ENCODE measurements at regions not wholly inside any gene's neighbourhood (a gene's known extent, or its start where the extent isn't known, plus 50 kb on each side); places are given as distances from the start of the nearest gene placed in this dataset.

GRCh38 chr2:43085929-43086328, 140.5 kb downstream of the ZFP36L2 start:
- H3K9ac ChIP-seq (ENCODE audit: control insufficient read depth, insufficient read depth, low read length): no peak overlapping the region
- intact Hi-C loops (cut with micrococcal nuclease; ENCODE audit: unreplicated experiment): no loop called here
- no peak overlapping the region for H3K4me2 ChIP-seq (ENCODE audit: control insufficient read depth, insufficient read depth)
- no peaks in the 10 kb centered on the region for H3K27me3 ChIP-seq (replicated peaks in 1 of 2; ENCODE audit: control insufficient read depth in 2 of 2, insufficient read depth in 2 of 2, low read length in 1 of 2)
- H3K9me3 ChIP-seq (replicated peaks; ENCODE audit: control insufficient read depth, insufficient read depth, low read length): peaks cover 3% of the 10 kb centered on the region; the same call in 1 of the 3 replicates
- H3K4me1 ChIP-seq (ENCODE audit: control insufficient read depth, insufficient read depth, low read length): no peaks in the 10 kb centered on the region
- DNase-seq (ENCODE audit: low read depth, low spot score) (no peak), ATAC-seq (no peak), FAIRE-seq (no peak)
- ChIA-PET POLR2A (interaction anchor here (0.7 kb wide), 2 partner anchors 19 to 1853 kb away, joined by 5 to 6 read pairs; no protein-coding TSS in a partner anchor), RAD21 (ENCODE audit: unreplicated experiment) (no interaction called here), CTCF (no interaction called here), SMC1A (ENCODE audit: uncharacterized antibody, unreplicated experiment) (no interaction called here)
- no peak overlapping the region for H3K27ac ChIP-seq (ENCODE audit: control insufficient read depth, insufficient read depth)
- H3K79me2 ChIP-seq (ENCODE audit: control insufficient read depth, insufficient read depth, low read length): no peaks in the 10 kb centered on the region
- TF ChIP-seq BCL3 (IDR thresholded peaks at IDR 0.05; ENCODE audit: borderline replicate concordance, insufficient read depth, low read depth, low read length, poor library complexity, severe bottlenecking): no peak
- in situ Hi-C loops (cut with MboI): no loop called here
- WGBS (ENCODE audit: insufficient coverage, insufficient replicate concordance, low lambda C conversion rate, missing lambda C conversion rate): 42% methylated on average over 8 of the region's 8 CpGs
- H2AFZ ChIP-seq (ENCODE audit: control insufficient read depth, low read depth, low read length): no peak overlapping the region
- no peaks in the 10 kb centered on the region for H4K20me1 ChIP-seq (ENCODE audit: control insufficient read depth, insufficient read depth)
- BruUV-seq (replicated peaks): no TSS peak
- no peaks in the 10 kb centered on the region for H3K36me3 ChIP-seq (ENCODE audit: control insufficient read depth in 2 of 2, insufficient read depth in 2 of 2, low read length in 1 of 2)
- H3K4me3 ChIP-seq: no peak overlapping the region

- Histone ChIP-seq H3K36me3 (ENCODE audit: control insufficient read depth in 2 of 2, insufficient read depth in 2 of 2, low read length in 1 of 2) (no peaks in the 10 kb centered on the region), H3K79me2 (ENCODE audit: control insufficient read depth, insufficient read depth, low read length) (no peaks in the 10 kb centered on the region), H4K20me1 (ENCODE audit: control insufficient read depth, insufficient read depth) (no peaks in the 10 kb centered on the region), H3K27ac (ENCODE audit: control insufficient read depth, insufficient read depth) (no peak overlapping the region), H3K4me3 (no peak overlapping the region), H3K4me2 (ENCODE audit: control insufficient read depth, insufficient read depth) (no peak overlapping the region), H3K9ac (ENCODE audit: control insufficient read depth, insufficient read depth, low read length) (no peak overlapping the region), H3K9me3 (replicated peaks; ENCODE audit: control insufficient read depth, insufficient read depth, low read length) (peaks cover 2% of the 10 kb centered on the region; the same call in 1 of the 3 replicates), H3K27me3 (replicated peaks in 1 of 2; ENCODE audit: control insufficient read depth in 2 of 2, insufficient read depth in 2 of 2, low read length in 1 of 2) (no peaks in the 10 kb centered on the region), H3K4me1 (ENCODE audit: control insufficient read depth, insufficient read depth, low read length) (no peaks in the 10 kb centered on the region), H2AFZ (ENCODE audit: control insufficient read depth, low read depth, low read length) (no peak overlapping the region)
- BruUV-seq (replicated peaks): no TSS peak
- ATAC-seq (no peak), DNase-seq (ENCODE audit: low read depth, low spot score) (no peak), FAIRE-seq (no peak)
- RAD21 ChIA-PET (ENCODE audit: unreplicated experiment): no interaction called here
- SMC1A ChIA-PET (ENCODE audit: uncharacterized antibody, unreplicated experiment): no interaction called here
- CTCF ChIA-PET: no interaction called here
- POLR2A ChIA-PET: no interaction called here
- intact Hi-C loops (cut with micrococcal nuclease; ENCODE audit: unreplicated experiment): no loop called here
- WGBS (ENCODE audit: insufficient coverage, insufficient replicate concordance, low lambda C conversion rate, missing lambda C conversion rate): 57% methylated on average over 11 of the region's 11 CpGs
- in situ Hi-C loops (cut with MboI): no loop called here
- no peak for TF ChIP-seq IKZF1 (conservative IDR thresholded peaks at IDR 0.05)
- no peak for TF ChIP-seq MXI1 (IDR thresholded peaks at IDR 0.05; ENCODE audit: low read depth, low read length)
- no peak for TF ChIP-seq JUNB (IDR thresholded peaks at IDR 0.05)
- no peak for TF ChIP-seq STAT3 (IDR thresholded peaks at IDR 0.05; ENCODE audit: low read depth, low read length)
- no peak for TF ChIP-seq REST (IDR thresholded peaks at IDR 0.05; ENCODE audit: low read depth, low read length)
- no peak for TF ChIP-seq CHD2 (IDR thresholded peaks at IDR 0.05; ENCODE audit: borderline replicate concordance, low read depth, low read length)
- TF ChIP-seq STAT1 (conservative IDR thresholded peaks at IDR 0.05): no peak
- no peak for TF ChIP-seq IRF5 (IDR thresholded peaks at IDR 0.05; ENCODE audit: borderline replicate concordance)
- TF ChIP-seq ZNF207 (IDR thresholded peaks at IDR 0.05; ENCODE audit: borderline replicate concordance): no peak
- no peak for TF ChIP-seq TAF1 (IDR thresholded peaks at IDR 0.05; ENCODE audit: borderline replicate concordance, low read depth, low read length)
- no peak for TF ChIP-seq NRF1 (conservative IDR thresholded peaks at IDR 0.05; ENCODE audit: low read depth, low read length)
- TF ChIP-seq CHD1 (IDR thresholded peaks at IDR 0.05; ENCODE audit: low read depth, low read length): no peak
Observed at GRCh38 chr2:43085505-43085904, 140.9 kb downstream of the ZFP36L2 start.
